ENCODE measurements at regions not wholly inside any gene's neighbourhood (a gene's known extent, or its start where the extent isn't known, plus 50 kb on each side); places are given as distances from the start of the nearest gene placed in this dataset.

DNA sequence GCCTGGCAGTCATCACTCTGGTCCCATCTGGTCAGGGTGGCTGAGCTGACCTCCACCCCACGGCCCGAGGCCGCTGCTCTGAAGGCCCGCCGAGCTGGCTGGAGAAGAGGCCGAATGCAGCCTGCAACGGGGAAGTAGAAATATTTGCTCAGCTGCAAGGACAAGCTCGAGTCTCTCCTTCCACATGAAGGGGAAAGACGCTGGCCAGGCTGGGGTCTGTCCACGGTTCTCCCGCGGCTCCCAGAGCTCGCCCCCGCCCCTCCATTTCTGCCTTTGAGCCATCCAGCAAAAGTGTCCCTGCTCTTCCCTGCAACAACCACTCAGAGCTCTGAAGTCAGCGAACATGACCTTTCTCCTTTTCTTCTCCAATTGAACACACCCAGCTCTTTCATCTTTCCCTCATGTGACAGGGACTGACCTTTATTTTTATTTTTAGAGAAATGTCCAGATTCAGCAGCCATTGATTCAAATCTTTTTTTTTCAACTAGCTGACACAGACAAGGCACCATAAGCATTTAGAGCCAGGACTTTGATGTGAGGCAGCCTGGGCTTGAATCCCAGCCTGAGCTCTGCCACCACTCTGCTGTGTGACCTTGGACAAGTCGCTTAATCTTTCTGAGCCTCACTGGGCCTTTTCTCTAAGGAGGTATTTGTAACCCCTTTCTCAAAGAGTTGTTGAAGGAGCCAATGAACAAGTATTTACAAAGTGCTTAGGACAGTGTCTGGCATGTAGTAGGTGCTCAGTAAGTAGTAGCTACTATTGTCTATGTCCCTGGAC, 149.3 kb upstream of the WNT4 start (continued):
- TF ChIP-seq, protein P1, sequence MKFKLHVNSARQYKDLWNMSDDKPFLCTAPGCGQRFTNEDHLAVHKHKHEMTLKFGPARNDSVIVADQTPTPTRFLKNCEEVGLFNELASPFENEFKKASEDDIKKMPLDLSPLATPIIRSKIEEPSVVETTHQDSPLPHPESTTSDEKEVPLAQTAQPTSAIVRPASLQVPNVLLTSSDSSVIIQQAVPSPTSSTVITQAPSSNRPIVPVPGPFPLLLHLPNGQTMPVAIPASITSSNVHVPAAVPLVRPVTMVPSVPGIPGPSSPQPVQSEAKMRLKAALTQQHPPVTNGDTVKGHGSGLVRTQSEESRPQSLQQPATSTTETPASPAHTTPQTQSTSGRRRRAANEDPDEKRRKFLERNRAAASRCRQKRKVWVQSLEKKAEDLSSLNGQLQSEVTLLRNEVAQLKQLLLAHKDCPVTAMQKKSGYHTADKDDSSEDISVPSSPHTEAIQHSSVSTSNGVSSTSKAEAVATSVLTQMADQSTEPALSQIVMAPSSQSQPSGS (IDR thresholded peaks at IDR 0.05; ENCODE audit: low read length) = no peak
- no peak for TF ChIP-seq CBX8 (IDR thresholded peaks at IDR 0.05; ENCODE audit: borderline replicate concordance, low read depth, low read length)
- no peak for TF ChIP-seq TEAD4 (IDR thresholded peaks at IDR 0.05; ENCODE audit: low read depth, low read length)
- no peak for TF ChIP-seq CEBPB (IDR thresholded peaks at IDR 0.05; ENCODE audit: low read depth, low read length)
- TF ChIP-seq BRCA1 (IDR thresholded peaks at IDR 0.05; ENCODE audit: low read depth, low read length) = no peak
- no peak for TF ChIP-seq HDAC2 (IDR thresholded peaks at IDR 0.05; ENCODE audit: borderline replicate concordance in 1 of 2, low read depth in 2 of 2, low read length in 2 of 2)
- no peak for TF ChIP-seq SUZ12 (IDR thresholded peaks at IDR 0.05; ENCODE audit: low read length)

Data from H1 (cell line).